DOHH2 (cell line): ENCODE measurements at regions not wholly inside any gene's neighbourhood (a gene's known extent, or its start where the extent isn't known, plus 50 kb on each side); places are given as distances from the start of the nearest gene placed in this dataset.

ENCODE experiments used
- CTCF ChIP-seq: fragments of 200-600 bp; sonication (generic); IDR thresholded peaks from one replicate; pipeline ENCODE4 v1.5.1; 2014; ENCODE audit warnings: antibody characterized with exemption, mild to moderate bottlenecking, low read depth, low read length; ENCODE audit not compliant: poor library complexity, severe bottlenecking
- EZH2phosphoT487 ChIP-seq: fragments of 200-600 bp; sonication (generic); IDR thresholded peaks from 2 replicates; pipeline ENCODE4 v1.6.1; 2017; ENCODE audit warnings: borderline replicate concordance, mild to moderate bottlenecking, antibody characterized with exemption, low read length, moderate library complexity, mixed read lengths

- no peak for TF ChIP-seq CTCF
- TF ChIP-seq EZH2phosphoT487, result no peak
Measured at GRCh38 chr3:72418856-72419255, 429.4 kb downstream of the SHQ1 start.
